OCI-LY1 (cell line): ENCODE measurements at regions not wholly inside any gene's neighbourhood (a gene's known extent, or its start where the extent isn't known, plus 50 kb on each side); places are given as distances from the start of the nearest gene placed in this dataset.

Source experiments
- H2AFZ ChIP-seq: fragments of 200-600 bp; sonication (generic), shearing (Covaris generic); 2 replicates; pipeline ENCODE4 v1.6.0; 2014; ENCODE audit warnings: antibody characterized with exemption, mild to moderate bottlenecking, low read length
- H3F3A ChIP-seq: fragments of 200-600 bp; sonication (generic), shearing (Covaris generic); 2 replicates; pipeline ENCODE4 v1.6.0; 2014; ENCODE audit warnings: mild to moderate bottlenecking, antibody characterized with exemption, low read length, moderate library complexity; ENCODE audit not compliant: insufficient read depth
- H3K27ac ChIP-seq: fragments of 200-600 bp; sonication (generic); 2 replicates; pipeline ENCODE4 v1.5.1; 2014; ENCODE audit warnings: low read length, mixed run types, mild to moderate bottlenecking, low read depth; ENCODE audit not compliant: poor library complexity, severe bottlenecking
- H3K27me3 ChIP-seq: fragments of 200-600 bp; sonication (generic); 2 replicates; pipeline ENCODE4 v1.6.0; 2014; ENCODE audit warnings: antibody characterized with exemption, mild to moderate bottlenecking, low read length, moderate library complexity; ENCODE audit not compliant: insufficient read depth
- H3K36me3 ChIP-seq: fragments of 200-600 bp; sonication (generic); 2 replicates; pipeline ENCODE4 v1.6.1; 2014; ENCODE audit warnings: mild to moderate bottlenecking, antibody characterized with exemption, low read length, moderate library complexity, mixed read lengths; ENCODE audit not compliant: insufficient read depth
- H3K4me1 ChIP-seq: fragments of 200-600 bp; sonication (generic); 2 replicates; pipeline ENCODE4 v1.5.1; 2014; ENCODE audit warnings: mild to moderate bottlenecking, low read length, moderate library complexity; ENCODE audit not compliant: insufficient read depth, severe bottlenecking
- H3K4me2 ChIP-seq: fragments of 200-600 bp; sonication (generic), shearing (Covaris generic); 2 replicates; pipeline ENCODE4 v1.6.1; 2014; ENCODE audit warnings: low read length
- H3K4me3 ChIP-seq: fragments of 200-600 bp; sonication (generic); 2 replicates; pipeline ENCODE4 v1.5.1; 2014; ENCODE audit warnings: low read length, low read depth, mild to moderate bottlenecking, mixed read lengths; ENCODE audit not compliant: poor library complexity, severe bottlenecking
- H3K79me2 ChIP-seq: fragments of 200-600 bp; shearing (Covaris generic); 2 replicates; pipeline ENCODE4 v1.6.1; 2016; ENCODE audit warnings: mixed run types, low read length, mixed read lengths; ENCODE audit not compliant: insufficient read depth
- H3K9ac ChIP-seq: fragments of 200-600 bp; sonication (generic), shearing (Covaris generic); 2 replicates; pipeline ENCODE4 v1.6.1; 2014; ENCODE audit warnings: mild to moderate bottlenecking, low read length, mixed read lengths
- H3K9me2 ChIP-seq: fragments of 200-600 bp; sonication (generic), shearing (Covaris generic); 2 replicates; pipeline ENCODE4 v1.6.1; 2014; ENCODE audit warnings: low read depth, mild to moderate bottlenecking, low read length, mixed read lengths
- H3K9me3 ChIP-seq: fragments of 200-600 bp; shearing (Covaris generic); 2 replicates; pipeline ENCODE4 v1.6.1; 2014; ENCODE audit warnings: low read length, mixed read lengths
- H4K20me1 ChIP-seq: fragments of 200-600 bp; sonication (generic), shearing (Covaris generic); 2 replicates; pipeline ENCODE4 v1.6.0; 2016; ENCODE audit warnings: mild to moderate bottlenecking, low read length; ENCODE audit not compliant: insufficient read depth
- EZH2 ChIP-seq: fragments of 200-600 bp; sonication (generic), shearing (Covaris generic); IDR thresholded peaks from 2 replicates; pipeline ENCODE4 v1.8.0; 2017; ENCODE audit warnings: borderline replicate concordance, mixed run types, mild to moderate bottlenecking, antibody characterized with exemption, low read length, moderate library complexity, mixed read lengths
- TF ChIP-seq, protein P1 (sequence below): fragments of 200-600 bp; sonication (generic), shearing (Covaris generic); IDR thresholded peaks from 2 replicates; pipeline ENCODE4 v1.5.1; 2017; ENCODE audit warnings: mild to moderate bottlenecking, antibody characterized with exemption, low read length, moderate library complexity, mixed read lengths

DNA sequence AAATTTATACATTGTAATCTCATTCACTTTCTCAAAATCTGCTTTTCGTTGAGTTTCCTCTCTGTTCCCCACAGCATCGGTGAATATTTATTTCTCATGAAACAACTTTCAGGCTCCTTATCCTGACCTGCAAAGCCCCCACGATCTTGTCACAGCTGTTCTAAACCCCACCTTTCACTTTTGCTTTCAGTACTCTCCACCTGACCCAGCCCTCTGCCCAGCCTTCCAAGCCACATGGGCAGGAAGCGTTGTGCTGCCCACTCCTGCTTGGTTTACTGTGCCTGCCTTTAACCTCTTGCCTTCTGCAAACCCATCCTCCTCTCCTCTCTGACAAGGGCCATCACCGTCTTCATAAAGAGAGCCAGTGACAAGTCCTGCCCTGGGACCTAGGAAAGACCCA is 262.5 kb downstream of the GALR1 start:
- no peak overlapping the region for H2AFZ ChIP-seq
- no peak overlapping the region for H3K4me2 ChIP-seq
- H3K36me3 ChIP-seq = no peaks in the 10 kb centered on the region

DNA sequence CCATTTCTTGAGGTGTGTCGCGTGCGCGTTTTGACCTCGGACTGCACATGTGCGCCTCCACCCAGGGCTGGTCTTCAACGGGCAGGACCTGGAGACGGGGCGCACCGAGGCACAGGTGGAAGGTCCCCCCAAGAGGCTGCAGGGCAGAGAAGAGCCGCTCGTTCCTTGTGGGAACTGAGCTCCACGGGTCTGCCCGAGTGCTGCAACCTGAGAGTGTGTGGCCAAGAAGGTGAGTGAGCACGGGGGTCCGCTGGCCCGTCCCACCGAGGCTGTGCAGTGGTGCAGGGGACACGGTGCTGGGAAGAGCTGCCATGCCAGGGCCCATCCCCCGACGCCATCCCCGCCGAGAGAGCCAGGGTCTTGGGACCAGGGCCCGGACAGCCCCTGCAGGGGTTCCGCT is 268.3 kb downstream of the GALR1 start:
- no peaks in the 10 kb centered on the region; the same call in 1 of the 2 replicates for H3K9me2 ChIP-seq
- no peaks in the 10 kb centered on the region for H3K79me2 ChIP-seq
- no peak overlapping the region for H3K9ac ChIP-seq
- no peaks in the 10 kb centered on the region for H3K9me3 ChIP-seq
- H3K4me1 ChIP-seq = no peaks in the 10 kb centered on the region
- TF ChIP-seq EZH2 = no peak
- TF ChIP-seq, protein P1, sequence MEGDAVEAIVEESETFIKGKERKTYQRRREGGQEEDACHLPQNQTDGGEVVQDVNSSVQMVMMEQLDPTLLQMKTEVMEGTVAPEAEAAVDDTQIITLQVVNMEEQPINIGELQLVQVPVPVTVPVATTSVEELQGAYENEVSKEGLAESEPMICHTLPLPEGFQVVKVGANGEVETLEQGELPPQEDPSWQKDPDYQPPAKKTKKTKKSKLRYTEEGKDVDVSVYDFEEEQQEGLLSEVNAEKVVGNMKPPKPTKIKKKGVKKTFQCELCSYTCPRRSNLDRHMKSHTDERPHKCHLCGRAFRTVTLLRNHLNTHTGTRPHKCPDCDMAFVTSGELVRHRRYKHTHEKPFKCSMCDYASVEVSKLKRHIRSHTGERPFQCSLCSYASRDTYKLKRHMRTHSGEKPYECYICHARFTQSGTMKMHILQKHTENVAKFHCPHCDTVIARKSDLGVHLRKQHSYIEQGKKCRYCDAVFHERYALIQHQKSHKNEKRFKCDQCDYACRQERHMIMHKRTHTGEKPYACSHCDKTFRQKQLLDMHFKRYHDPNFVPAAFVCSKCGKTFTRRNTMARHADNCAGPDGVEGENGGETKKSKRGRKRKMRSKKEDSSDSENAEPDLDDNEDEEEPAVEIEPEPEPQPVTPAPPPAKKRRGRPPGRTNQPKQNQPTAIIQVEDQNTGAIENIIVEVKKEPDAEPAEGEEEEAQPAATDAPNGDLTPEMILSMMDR = no peak
- no peak overlapping the region for H2AFZ ChIP-seq
- no peak overlapping the region for H3K4me2 ChIP-seq
- H4K20me1 ChIP-seq = no peaks in the 10 kb centered on the region
- no peaks in the 10 kb centered on the region for H3K27me3 ChIP-seq
- no peaks in the 10 kb centered on the region for H3F3A ChIP-seq
- no peaks in the 10 kb centered on the region for H3K36me3 ChIP-seq
- no peak overlapping the region for H3K27ac ChIP-seq
- no peak overlapping the region for H3K4me3 ChIP-seq

More for the DNA sequence above, 262.5 kb downstream of the GALR1 start:
- Histone ChIP-seq H3K4me3 (no peak overlapping the region), H3K27me3 (no peaks in the 10 kb centered on the region), H3K27ac (no peak overlapping the region), H3K79me2 (no peaks in the 10 kb centered on the region), H3K4me1 (no peaks in the 10 kb centered on the region), H3F3A (no peaks in the 10 kb centered on the region), H4K20me1 (no peaks in the 10 kb centered on the region), H3K9me2 (no peaks in the 10 kb centered on the region; the same call in 1 of the 2 replicates), H3K9ac (no peak overlapping the region), H3K9me3 (no peaks in the 10 kb centered on the region)
- no peak for TF ChIP-seq EZH2
- TF ChIP-seq, protein P1 = no peak

DNA sequence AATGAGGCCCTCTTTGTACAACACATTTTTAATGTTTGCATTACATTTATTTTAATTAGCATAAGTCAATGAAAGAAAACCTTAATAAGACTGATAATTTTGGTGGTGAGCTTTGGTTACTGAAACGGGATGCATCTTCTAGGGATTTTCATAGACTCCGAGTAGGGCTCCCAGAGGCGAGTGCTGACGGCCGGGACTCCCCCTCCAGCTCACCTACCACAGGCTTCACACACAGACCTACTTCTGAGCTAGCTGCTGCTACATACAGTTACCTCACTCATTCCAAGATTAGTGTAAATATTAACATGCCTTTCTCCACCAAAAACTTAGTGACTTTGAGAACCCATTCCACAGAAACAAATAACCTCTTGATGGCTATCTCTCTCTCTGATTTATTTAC is 271.1 kb downstream of the GALR1 start:
- Histone ChIP-seq H4K20me1 (no peaks in the 10 kb centered on the region), H3K9me3 (no peaks in the 10 kb centered on the region), H3K79me2 (no peaks in the 10 kb centered on the region), H3K27ac (no peak overlapping the region), H3K9me2 (no peaks in the 10 kb centered on the region), H2AFZ (no peak overlapping the region), H3K4me2 (no peak overlapping the region), H3K27me3 (no peaks in the 10 kb centered on the region), H3K4me1 (no peaks in the 10 kb centered on the region), H3F3A (no peaks in the 10 kb centered on the region), H3K36me3 (no peaks in the 10 kb centered on the region), H3K4me3 (no peak overlapping the region), H3K9ac (no peak overlapping the region)
- TF ChIP-seq, protein P1 = no peak
- TF ChIP-seq EZH2 = no peak
